Loucy (cell line): ENCODE measurements at regions not wholly inside any gene's neighbourhood (a gene's known extent, or its start where the extent isn't known, plus 50 kb on each side); places are given as distances from the start of the nearest gene placed in this dataset.

ENCODE experiments used
- EZH2phosphoT487 ChIP-seq: fragments of 200-600 bp; IDR thresholded peaks from 2 replicates; pipeline ENCODE4 v1.6.1; 2018; ENCODE audit warnings: antibody characterized with exemption, mild to moderate bottlenecking, moderate library complexity, borderline replicate concordance
- TF ChIP-seq, protein P1 (sequence below): fragments of 200-600 bp; sonication (generic); conservative IDR thresholded peaks from 2 replicates; pipeline ENCODE4 v1.5.1; 2014; ENCODE audit warnings: mild to moderate bottlenecking, antibody characterized with exemption, low read length

GRCh38 chr2:66661253-66662173, 226.6 kb downstream of the MEIS1 start:
- TF ChIP-seq, protein P1, sequence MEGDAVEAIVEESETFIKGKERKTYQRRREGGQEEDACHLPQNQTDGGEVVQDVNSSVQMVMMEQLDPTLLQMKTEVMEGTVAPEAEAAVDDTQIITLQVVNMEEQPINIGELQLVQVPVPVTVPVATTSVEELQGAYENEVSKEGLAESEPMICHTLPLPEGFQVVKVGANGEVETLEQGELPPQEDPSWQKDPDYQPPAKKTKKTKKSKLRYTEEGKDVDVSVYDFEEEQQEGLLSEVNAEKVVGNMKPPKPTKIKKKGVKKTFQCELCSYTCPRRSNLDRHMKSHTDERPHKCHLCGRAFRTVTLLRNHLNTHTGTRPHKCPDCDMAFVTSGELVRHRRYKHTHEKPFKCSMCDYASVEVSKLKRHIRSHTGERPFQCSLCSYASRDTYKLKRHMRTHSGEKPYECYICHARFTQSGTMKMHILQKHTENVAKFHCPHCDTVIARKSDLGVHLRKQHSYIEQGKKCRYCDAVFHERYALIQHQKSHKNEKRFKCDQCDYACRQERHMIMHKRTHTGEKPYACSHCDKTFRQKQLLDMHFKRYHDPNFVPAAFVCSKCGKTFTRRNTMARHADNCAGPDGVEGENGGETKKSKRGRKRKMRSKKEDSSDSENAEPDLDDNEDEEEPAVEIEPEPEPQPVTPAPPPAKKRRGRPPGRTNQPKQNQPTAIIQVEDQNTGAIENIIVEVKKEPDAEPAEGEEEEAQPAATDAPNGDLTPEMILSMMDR: no peak
- no peak for TF ChIP-seq EZH2phosphoT487
